ENCODE measurements at regions not wholly inside any gene's neighbourhood (a gene's known extent, or its start where the extent isn't known, plus 50 kb on each side); places are given as distances from the start of the nearest gene placed in this dataset.

DNA sequence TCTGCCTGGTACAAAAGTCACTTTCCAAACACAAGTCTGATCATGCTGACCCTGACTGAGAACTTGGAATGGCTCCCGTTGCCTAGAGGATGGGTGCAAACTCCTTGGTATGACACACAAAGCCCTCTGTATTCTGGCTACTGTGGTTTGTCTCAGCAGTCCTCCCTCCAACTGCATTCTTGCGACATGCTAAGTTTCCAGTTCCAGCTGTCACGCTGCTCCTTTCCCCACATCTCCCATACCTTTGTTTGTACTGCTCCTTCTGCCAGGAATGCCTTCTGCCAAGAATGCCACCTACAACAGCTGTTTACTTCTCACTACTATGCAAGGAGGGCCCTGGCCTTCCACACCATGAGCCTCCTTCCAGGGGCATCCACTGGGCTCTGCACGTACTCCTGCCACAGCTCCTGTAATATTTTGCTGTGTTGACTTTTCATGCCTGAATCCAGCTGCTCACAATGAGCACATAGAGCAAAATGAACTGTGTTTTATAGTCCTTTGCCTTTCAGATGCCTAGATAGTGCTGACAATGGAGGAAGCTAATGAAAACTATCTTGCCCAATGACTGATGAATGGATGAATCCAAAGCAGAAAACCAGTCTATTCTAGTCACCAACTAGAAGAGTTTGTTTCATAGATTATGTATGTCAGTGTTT, 543.7 kb downstream of the EFNB2 start:
- ChIA-PET POLR2A (no interaction called here), CTCF (interaction anchor here (0.6 kb wide), 1 partner anchor 753 kb away, joined by 3 read pairs; no protein-coding TSS in a partner anchor)
- H3K9me3 ChIP-seq (ENCODE audit: control insufficient read depth, insufficient read depth, low read depth, low read length): no peaks in the 10 kb centered on the region
- 0 out of 2 replicates have a peak, but pooled peaks have one; percentile 18 for TF ChIP-seq ZBTB17 (tag by site-specific recombination; IDR thresholded peaks at IDR 0.05)
- TF ChIP-seq ZNF76 (tag by site-specific recombination; IDR thresholded peaks at IDR 0.05; ENCODE audit: borderline replicate concordance, low read depth): no peak
- TF ChIP-seq, protein P1, sequence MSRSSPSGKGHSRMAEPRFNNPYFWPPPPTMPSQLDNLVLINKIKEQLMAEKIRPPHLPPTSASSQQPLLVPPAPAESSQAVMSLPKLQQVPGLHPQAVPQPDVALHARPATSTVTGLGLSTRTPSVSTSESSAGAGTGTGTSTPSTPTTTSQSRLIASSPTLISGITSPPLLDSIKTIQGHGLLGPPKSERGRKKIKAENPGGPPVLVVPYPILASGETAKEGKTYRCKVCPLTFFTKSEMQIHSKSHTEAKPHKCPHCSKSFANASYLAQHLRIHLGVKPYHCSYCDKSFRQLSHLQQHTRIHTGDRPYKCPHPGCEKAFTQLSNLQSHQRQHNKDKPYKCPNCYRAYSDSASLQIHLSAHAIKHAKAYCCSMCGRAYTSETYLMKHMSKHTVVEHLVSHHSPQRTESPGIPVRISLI (tag by site-specific recombination; IDR thresholded peaks at IDR 0.05): no peak
- no peak overlapping the region for H3K27ac ChIP-seq (ENCODE audit: extremely low read depth, low read depth, low read length)
- no peaks in the 10 kb centered on the region for H3K36me3 ChIP-seq (ENCODE audit: control insufficient read depth in 2 of 2, insufficient read depth in 1 of 2, low read length in 2 of 2)
- no peaks in the 10 kb centered on the region for H3K4me1 ChIP-seq (ENCODE audit: control insufficient read depth, insufficient read depth, low read length)
- H3K4me3 ChIP-seq (ENCODE audit: low read depth, low read length): no peak overlapping the region

DNA sequence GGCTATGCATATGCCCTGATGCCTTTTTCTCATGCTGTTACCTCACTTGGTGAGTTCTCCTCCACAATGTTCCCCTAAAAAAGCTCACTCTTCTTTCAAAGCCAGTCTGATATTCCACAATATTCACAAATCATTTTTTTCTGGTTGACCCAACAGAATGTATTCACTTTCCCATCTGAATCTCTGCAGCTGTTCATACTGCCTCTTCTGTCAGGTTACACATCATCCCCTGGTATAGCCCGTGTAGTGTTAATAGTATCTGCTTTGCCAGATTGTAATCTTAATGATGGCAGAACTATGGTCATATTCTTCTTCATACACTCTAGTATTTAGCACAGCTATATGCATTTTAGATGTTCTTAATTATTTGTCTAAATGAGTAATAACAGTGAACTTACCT, 544.3 kb downstream of the EFNB2 start:
- Histone ChIP-seq H3K9me3 (ENCODE audit: control insufficient read depth, insufficient read depth, low read depth, low read length) (no peaks in the 10 kb centered on the region), H3K36me3 (ENCODE audit: control insufficient read depth in 2 of 2, insufficient read depth in 1 of 2, low read length in 2 of 2) (no peaks in the 10 kb centered on the region), H3K4me1 (ENCODE audit: control insufficient read depth, insufficient read depth, low read length) (no peaks in the 10 kb centered on the region), H3K4me3 (ENCODE audit: low read depth, low read length) (no peak overlapping the region), H3K27ac (ENCODE audit: extremely low read depth, low read depth, low read length) (no peak overlapping the region)
- CTCF ChIA-PET: interaction anchor here (0.6 kb wide), 1 partner anchor 752 kb away, joined by 3 read pairs; no protein-coding TSS in a partner anchor
- TF ChIP-seq FEZF1 (tag by site-specific recombination; IDR thresholded peaks at IDR 0.05): no peak
- TF ChIP-seq ZNF426 (tag by site-specific recombination; IDR thresholded peaks at IDR 0.05): no peak
- no peak for TF ChIP-seq ZNF398 (tag by site-specific recombination; IDR thresholded peaks at IDR 0.05)
- no peak for TF ChIP-seq ZNF585B (tag by site-specific recombination; IDR thresholded peaks at IDR 0.05)
- POLR2A ChIA-PET: no interaction called here

DNA sequence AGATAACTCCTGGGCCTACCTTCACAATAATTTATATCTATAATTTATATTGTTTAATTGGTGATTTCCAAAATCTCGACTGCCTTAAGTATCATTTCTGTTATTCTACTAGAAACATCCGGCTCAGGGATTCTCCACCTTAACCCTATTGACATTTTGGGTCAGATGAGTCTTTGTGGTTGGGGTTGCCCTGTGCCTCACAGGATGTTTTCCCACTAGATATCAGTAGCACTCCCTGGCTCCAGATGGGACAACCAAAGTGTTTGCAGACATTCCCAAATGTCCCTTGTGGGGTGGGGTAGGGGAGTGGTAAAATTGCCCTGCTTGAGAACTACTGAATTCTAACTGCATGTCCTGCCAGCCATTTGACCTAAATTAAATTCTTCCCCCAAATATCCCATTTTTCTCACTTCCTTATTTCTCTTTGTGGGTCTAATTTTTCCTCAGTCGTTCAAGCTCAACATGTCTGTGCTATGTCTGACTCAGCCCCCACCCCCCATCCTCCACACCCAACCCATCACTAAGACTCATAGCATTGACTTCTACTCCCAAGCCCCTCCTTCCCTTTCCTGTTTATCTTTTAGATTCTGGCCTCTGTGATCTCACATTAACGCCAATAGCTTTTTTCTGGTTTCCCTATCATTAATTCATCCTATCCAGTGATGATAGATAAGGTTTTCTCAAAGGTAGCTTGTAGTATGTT, 545.1 kb downstream of the EFNB2 start:
- H3K9me3 ChIP-seq (ENCODE audit: control insufficient read depth, insufficient read depth, low read depth, low read length): no peaks in the 10 kb centered on the region
- H3K4me1 ChIP-seq (ENCODE audit: control insufficient read depth, insufficient read depth, low read length): no peaks in the 10 kb centered on the region
- no peaks in the 10 kb centered on the region for H3K36me3 ChIP-seq (ENCODE audit: control insufficient read depth in 2 of 2, insufficient read depth in 1 of 2, low read length in 2 of 2)
- ChIA-PET POLR2A (no interaction called here), CTCF (no interaction called here)
- no peak overlapping the region for H3K4me3 ChIP-seq (ENCODE audit: low read depth, low read length)
- TF ChIP-seq ZNF184 (tag by site-specific recombination; IDR thresholded peaks at IDR 0.05): no peak
- TF ChIP-seq ZNF221 (tag by site-specific recombination; IDR thresholded peaks at IDR 0.05; ENCODE audit: borderline replicate concordance): no peak
- no peak for TF ChIP-seq ZNF354C (tag by site-specific recombination; IDR thresholded peaks at IDR 0.05; ENCODE audit: borderline replicate concordance, low read depth)
- no peak for TF ChIP-seq ZBTB6 (tag by site-specific recombination; IDR thresholded peaks at IDR 0.05)
- no peak for TF ChIP-seq ZNF585B (tag by site-specific recombination; IDR thresholded peaks at IDR 0.05)
- TF ChIP-seq TCF7L2 (IDR thresholded peaks at IDR 0.05; ENCODE audit: borderline replicate concordance, low read depth, low read length): no peak
- TF ChIP-seq, protein P2, sequence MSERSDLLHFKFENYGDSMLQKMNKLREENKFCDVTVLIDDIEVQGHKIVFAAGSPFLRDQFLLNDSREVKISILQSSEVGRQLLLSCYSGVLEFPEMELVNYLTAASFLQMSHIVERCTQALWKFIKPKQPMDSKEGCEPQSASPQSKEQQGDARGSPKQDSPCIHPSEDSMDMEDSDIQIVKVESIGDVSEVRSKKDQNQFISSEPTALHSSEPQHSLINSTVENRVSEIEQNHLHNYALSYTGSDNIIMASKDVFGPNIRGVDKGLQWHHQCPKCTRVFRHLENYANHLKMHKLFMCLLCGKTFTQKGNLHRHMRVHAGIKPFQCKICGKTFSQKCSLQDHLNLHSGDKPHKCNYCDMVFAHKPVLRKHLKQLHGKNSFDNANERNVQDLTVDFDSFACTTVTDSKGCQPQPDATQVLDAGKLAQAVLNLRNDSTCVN (tag by site-specific recombination; optimal IDR thresholded peaks at IDR 0.05): no peak
- no peak for TF ChIP-seq PRDM1 (tag by site-specific recombination; IDR thresholded peaks at IDR 0.05)
- TF ChIP-seq ZNF394 (tag by site-specific recombination; IDR thresholded peaks at IDR 0.05; ENCODE audit: borderline replicate concordance): no peak
- no peak for TF ChIP-seq IKZF3 (tag by site-specific recombination; IDR thresholded peaks at IDR 0.05)
- no peak for TF ChIP-seq ZNF776 (tag by site-specific recombination; IDR thresholded peaks at IDR 0.05; ENCODE audit: borderline replicate concordance)
- TF ChIP-seq KLF9 (tag by site-specific recombination; IDR thresholded peaks at IDR 0.05; ENCODE audit: low read depth): no peak
- no peak for TF ChIP-seq GLIS1 (tag by site-specific recombination; IDR thresholded peaks at IDR 0.05)
- TF ChIP-seq TRIM28 (IDR thresholded peaks at IDR 0.05; ENCODE audit: borderline replicate concordance, low read length): no peak
- no peak overlapping the region for H3K27ac ChIP-seq (ENCODE audit: extremely low read depth, low read depth, low read length)
